Choroid plexus epithelial cell (primary cell): ENCODE measurements at regions not wholly inside any gene's neighbourhood (a gene's known extent, or its start where the extent isn't known, plus 50 kb on each side); places are given as distances from the start of the nearest gene placed in this dataset.

Experiments
- DNase-seq: peaks from one replicate; pipeline ENCODE4 v3.0.0-alpha.2; 2010; ENCODE audit warnings: low read depth
- H3K4me3 ChIP-seq: 2 replicates; pipeline ENCODE4 v1.5.1; 2011; ENCODE audit warnings: low read depth, mild to moderate bottlenecking, control low read depth, low read length, moderate library complexity
- CTCF ChIP-seq: conservative IDR thresholded peaks from 2 replicates; pipeline ENCODE4 v1.5.1; 2011; ENCODE audit warnings: low read depth, mild to moderate bottlenecking, control low read depth, inconsistent platforms, low read length, moderate library complexity

- no peak for TF ChIP-seq CTCF
- H3K4me3 ChIP-seq, result no peak overlapping the region
- DNase-seq, result no peak
Measured at GRCh38 chr13:21996049-21996448, 325.2 kb downstream of the FGF9 start.

GRCh38 chr13:21997726-21998125 lies 326.9 kb downstream of the FGF9 start:
- DNase-seq, result no peak
- H3K4me3 ChIP-seq, result no peak overlapping the region
- TF ChIP-seq CTCF, result no peak

- TF ChIP-seq CTCF, result no peak
- no peak for DNase-seq
- H3K4me3 ChIP-seq, result no peak overlapping the region
Measured at GRCh38 chr13:21998279-21998990, 327.6 kb downstream of the FGF9 start.

GRCh38 chr13:21999666-22000065 lies 328.8 kb downstream of the FGF9 start:
- no peak for DNase-seq
- no peak for TF ChIP-seq CTCF
- no peak overlapping the region for H3K4me3 ChIP-seq

- TF ChIP-seq CTCF, result no peak
- H3K4me3 ChIP-seq, result no peak overlapping the region
- no peak for DNase-seq
Measured at GRCh38 chr13:22000191-22000590, 329.3 kb downstream of the FGF9 start.

- H3K4me3 ChIP-seq, result no peak overlapping the region
- no peak for TF ChIP-seq CTCF
- no peak for DNase-seq
Measured at GRCh38 chr13:22001336-22001735, 330.5 kb downstream of the FGF9 start.

GRCh38 chr13:22002893-22003292 lies 332.0 kb downstream of the FGF9 start:
- H3K4me3 ChIP-seq, result no peak overlapping the region
- no peak for TF ChIP-seq CTCF
- DNase-seq, result no peak
